GM13977 (cell line): ENCODE measurements at regions not wholly inside any gene's neighbourhood (a gene's known extent, or its start where the extent isn't known, plus 50 kb on each side); places are given as distances from the start of the nearest gene placed in this dataset.
A peak's percentile ranks its signal among the peaks of the same experiment; 100 is the strongest.

Source experiments
- DNase-seq: peaks from one replicate; pipeline ENCODE4 v3.0.0; 2012; ENCODE audit warnings: low spot score
- in situ Hi-C: fragments of 300-500 bp; cut with MboI; formaldehyde crosslinking; loops from one replicate; pipeline ENCODE4 v1.12.0; 2022; ENCODE audit warnings: low sequenced_read_pairs, low pct_unique_long_range_greater_than_20kb, mixed read lengths, inconsistent platforms; ENCODE audit not compliant: unreplicated experiment
- TF ChIP-seq, protein P1 (sequence below): IDR thresholded peaks from 2 replicates; pipeline ENCODE4 v1.5.1; 2012; ENCODE audit warnings: mild to moderate bottlenecking, control low read depth; ENCODE audit not compliant: insufficient read depth; ENCODE audit errors: extremely low read depth, missing control alignments

GRCh38 chr9:105835721-105836120 lies 141.4 kb downstream of the TMEM38B start:
- in situ Hi-C loops = no loop called here
- TF ChIP-seq, protein P1, sequence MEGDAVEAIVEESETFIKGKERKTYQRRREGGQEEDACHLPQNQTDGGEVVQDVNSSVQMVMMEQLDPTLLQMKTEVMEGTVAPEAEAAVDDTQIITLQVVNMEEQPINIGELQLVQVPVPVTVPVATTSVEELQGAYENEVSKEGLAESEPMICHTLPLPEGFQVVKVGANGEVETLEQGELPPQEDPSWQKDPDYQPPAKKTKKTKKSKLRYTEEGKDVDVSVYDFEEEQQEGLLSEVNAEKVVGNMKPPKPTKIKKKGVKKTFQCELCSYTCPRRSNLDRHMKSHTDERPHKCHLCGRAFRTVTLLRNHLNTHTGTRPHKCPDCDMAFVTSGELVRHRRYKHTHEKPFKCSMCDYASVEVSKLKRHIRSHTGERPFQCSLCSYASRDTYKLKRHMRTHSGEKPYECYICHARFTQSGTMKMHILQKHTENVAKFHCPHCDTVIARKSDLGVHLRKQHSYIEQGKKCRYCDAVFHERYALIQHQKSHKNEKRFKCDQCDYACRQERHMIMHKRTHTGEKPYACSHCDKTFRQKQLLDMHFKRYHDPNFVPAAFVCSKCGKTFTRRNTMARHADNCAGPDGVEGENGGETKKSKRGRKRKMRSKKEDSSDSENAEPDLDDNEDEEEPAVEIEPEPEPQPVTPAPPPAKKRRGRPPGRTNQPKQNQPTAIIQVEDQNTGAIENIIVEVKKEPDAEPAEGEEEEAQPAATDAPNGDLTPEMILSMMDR = no peak
- no peak for DNase-seq

- in situ Hi-C loops = no loop called here
- TF ChIP-seq, protein P1 = no peak
- no peak for DNase-seq
Measured at GRCh38 chr9:105836936-105837660, 142.8 kb downstream of the TMEM38B start.

DNA sequence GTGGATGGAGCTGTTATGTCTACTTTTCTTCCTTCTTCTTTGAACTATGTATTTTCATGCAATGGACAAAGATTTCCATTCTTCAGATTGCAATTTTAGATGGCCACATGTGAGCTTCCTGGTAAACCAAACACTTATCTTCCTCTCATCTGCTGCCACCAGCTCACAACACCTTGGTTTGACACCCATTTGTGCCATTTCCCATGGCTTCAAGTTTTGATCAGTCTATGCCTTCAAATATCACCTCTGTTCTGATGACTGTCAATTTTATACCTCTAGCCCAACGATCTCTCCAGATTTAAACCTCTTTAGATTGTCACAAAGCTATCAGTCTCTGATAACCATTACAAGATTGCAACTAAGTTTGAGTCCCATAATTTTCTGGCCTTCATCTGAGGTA lies 147.2 kb downstream of the TMEM38B start:
- TF ChIP-seq, protein P1 = no peak
- in situ Hi-C loops = no loop called here
- DNase-seq = no peak

GRCh38 chr9:105842023-105842644 lies 147.8 kb downstream of the TMEM38B start:
- in situ Hi-C loops = no loop called here
- peak; percentile 55 for DNase-seq
- TF ChIP-seq, protein P1 = peak; percentile 81

DNA sequence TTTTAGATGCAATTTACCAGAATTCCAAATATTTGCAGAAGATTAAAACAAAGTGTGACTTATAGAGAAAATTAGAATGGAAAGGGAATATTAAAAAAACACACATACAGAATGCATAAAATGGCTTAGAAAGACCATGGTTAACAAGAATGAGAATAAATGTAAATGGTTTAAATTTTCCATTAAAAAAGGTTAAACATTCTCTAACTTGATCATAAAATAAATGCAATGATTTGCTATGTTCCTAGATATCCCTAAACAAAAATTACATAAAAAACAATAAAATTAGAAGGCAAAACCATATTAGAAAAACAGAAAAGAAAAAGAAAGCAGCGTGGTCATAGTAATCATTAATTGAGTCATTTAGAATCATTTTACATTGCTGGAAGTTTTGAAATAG lies 152.5 kb downstream of the TMEM38B start:
- TF ChIP-seq, protein P1 = no peak
- DNase-seq = no peak
- in situ Hi-C loops = no loop called here

GRCh38 chr9:105850852-105851500 lies 156.6 kb downstream of the TMEM38B start:
- no peak for DNase-seq
- TF ChIP-seq, protein P1 = no peak
- in situ Hi-C loops = no loop called here
